ENCODE measurements at regions not wholly inside any gene's neighbourhood (a gene's known extent, or its start where the extent isn't known, plus 50 kb on each side); places are given as distances from the start of the nearest gene placed in this dataset.
"Not testable (repeated sequence)": the region's sequence is repeated elsewhere in the genome, so short reads cannot be mapped to it uniquely, and the experiment has no call there.

GRCh38 chr9:135181841-135182240, 94.4 kb downstream of the OLFM1 start:
- not testable (repeated sequence) for TF ChIP-seq CTCF (IDR thresholded peaks at IDR 0.05; ENCODE audit: insufficient read depth, low read length, poor library complexity, severe bottlenecking); EZH2phosphoT487 (conservative IDR thresholded peaks at IDR 0.05; ENCODE audit: low read length)
